Sigmoid colon (tissue), 4 donors: ENCODE measurements at regions not wholly inside any gene's neighbourhood (a gene's known extent, or its start where the extent isn't known, plus 50 kb on each side); places are given as distances from the start of the nearest gene placed in this dataset.

Source experiments
- CTCF ChIP-seq, 4 experiments: fragments of 450-650 bp in 3 of 4; fragments of 200-600 bp in 1 of 4; IDR thresholded peaks; one replicate each; pipeline ENCODE4 v1.5.1; 2016 to 2019; ENCODE audit warnings: antibody characterized with exemption in 4 of 4, mild to moderate bottlenecking in 3 of 4, moderate library complexity in 2 of 4
- EP300 ChIP-seq, 4 donors: sonication (generic); formaldehyde crosslinking; IDR thresholded peaks; one replicate each; pipeline ENCODE4 v1.6.1; 2017; ENCODE audit warnings: antibody characterized with exemption in 4 of 4
- POLR2A ChIP-seq, 2 donors: fragments of 450-650 bp; IDR thresholded peaks; one replicate each; pipeline ENCODE4 v1.6.1; 2016; ENCODE audit warnings: antibody characterized with exemption in 2 of 2, mild to moderate bottlenecking in 2 of 2, moderate library complexity in 2 of 2
- POLR2AphosphoS5 ChIP-seq, 4 donors: sonication (generic); formaldehyde crosslinking; IDR thresholded peaks; one replicate each; pipeline ENCODE4 v1.6.1; 2017; ENCODE audit warnings: antibody characterized with exemption in 4 of 4

DNA sequence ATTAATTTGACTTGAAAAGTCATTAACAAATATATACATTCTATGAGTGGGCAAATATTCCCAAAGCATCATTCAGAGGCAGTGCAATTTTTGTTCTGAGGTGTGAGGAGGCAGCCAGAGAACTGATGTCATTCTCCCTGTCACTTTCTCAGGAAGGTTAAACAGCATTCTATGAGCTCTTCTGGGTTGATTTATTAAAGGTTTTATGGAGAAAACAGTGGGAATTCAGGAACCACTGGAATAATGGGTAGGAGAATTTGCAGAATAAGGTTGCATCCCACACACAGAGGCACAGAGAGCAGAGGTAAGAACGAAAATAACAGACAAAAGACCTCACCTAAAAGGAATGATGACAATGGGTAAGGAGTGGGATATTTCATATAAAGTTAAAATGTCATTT, 860.6 kb downstream of the TFAP2A start:
- TF ChIP-seq CTCF (IDR thresholded peaks at IDR 0.05): no peak
- no peak for TF ChIP-seq POLR2A (IDR thresholded peaks at IDR 0.05)
- TF ChIP-seq EP300 (IDR thresholded peaks at IDR 0.05): no peak
- TF ChIP-seq POLR2AphosphoS5 (IDR thresholded peaks at IDR 0.05): no peak
